GM23248 (cell line): ENCODE measurements at regions not wholly inside any gene's neighbourhood (a gene's known extent, or its start where the extent isn't known, plus 50 kb on each side); places are given as distances from the start of the nearest gene placed in this dataset.

Source experiments
- EZH2 ChIP-seq: fragments of 200-600 bp; sonication (generic); IDR thresholded peaks from 2 replicates; pipeline ENCODE4 v1.6.1; 2018; ENCODE audit warnings: antibody characterized with exemption, mild to moderate bottlenecking; ENCODE audit not compliant: insufficient read depth, poor library complexity, severe bottlenecking
- EZH2phosphoT487 ChIP-seq: fragments of 200-600 bp; sonication (generic); IDR thresholded peaks from 2 replicates; pipeline ENCODE4 v1.6.1; 2018; ENCODE audit warnings: antibody characterized with exemption, moderate library complexity, mild to moderate bottlenecking, low read depth; ENCODE audit not compliant: insufficient read depth

- TF ChIP-seq EZH2 (no peak), EZH2phosphoT487 (no peak)
Observed at GRCh38 chr17:22278302-22279275, 586.3 kb downstream of the KCNJ18 start.
